BE2C (cell line): ENCODE measurements at regions not wholly inside any gene's neighbourhood (a gene's known extent, or its start where the extent isn't known, plus 50 kb on each side); places are given as distances from the start of the nearest gene placed in this dataset.

Source experiments
- DNase-seq: peaks from one replicate; pipeline ENCODE4 v3.0.0-alpha.2; 2020
- H3K27me3 ChIP-seq: fragments of 250-450 bp; sonication (Bioruptor Pico); 2 replicates; pipeline ENCODE4 v1.5.1; 2020; ENCODE audit warnings: mild to moderate bottlenecking
- H3K36me3 ChIP-seq: fragments of 250-450 bp; sonication (Bioruptor Pico); 2 replicates; pipeline ENCODE4 v1.5.1; 2020; ENCODE audit warnings: mild to moderate bottlenecking
- H3K4me1 ChIP-seq: fragments of 250-450 bp; sonication (Bioruptor Pico); 2 replicates; pipeline ENCODE4 v1.5.1; 2020
- H3K4me3 ChIP-seq: 2 replicates; pipeline ENCODE4 v1.5.1; 2011; ENCODE audit warnings: low read depth, low read length
- H3K9me3 ChIP-seq: fragments of 250-450 bp; sonication (Bioruptor Pico); 2 replicates; pipeline ENCODE4 v1.5.1; 2020
- CTCF ChIP-seq: IDR thresholded peaks from 2 replicates; pipeline ENCODE4 v1.5.1; 2012; ENCODE audit warnings: mild to moderate bottlenecking, low read depth, low read length

GRCh38 chr9:126028746-126029145 lies 281.6 kb downstream of the PBX3 start:
- H3K27me3 ChIP-seq: no peaks in the 10 kb centered on the region
- no peak for TF ChIP-seq CTCF
- H3K36me3 ChIP-seq: no peaks in the 10 kb centered on the region
- H3K9me3 ChIP-seq: no peaks in the 10 kb centered on the region
- DNase-seq: no peak
- H3K4me1 ChIP-seq: no peaks in the 10 kb centered on the region
- no peak overlapping the region for H3K4me3 ChIP-seq

- H3K4me3 ChIP-seq: no peak overlapping the region
- H3K27me3 ChIP-seq: no peaks in the 10 kb centered on the region
- H3K4me1 ChIP-seq: no peaks in the 10 kb centered on the region
- no peaks in the 10 kb centered on the region for H3K36me3 ChIP-seq
- H3K9me3 ChIP-seq: no peaks in the 10 kb centered on the region
- TF ChIP-seq CTCF: no peak
- no peak for DNase-seq
Measured at GRCh38 chr9:126030716-126031115, 283.5 kb downstream of the PBX3 start.

- DNase-seq: no peak
- H3K4me1 ChIP-seq: no peaks in the 10 kb centered on the region
- TF ChIP-seq CTCF: no peak
- H3K9me3 ChIP-seq: no peaks in the 10 kb centered on the region
- H3K27me3 ChIP-seq: no peaks in the 10 kb centered on the region
- no peak overlapping the region for H3K4me3 ChIP-seq
- no peaks in the 10 kb centered on the region for H3K36me3 ChIP-seq
Measured at GRCh38 chr9:126031116-126031515, 283.9 kb downstream of the PBX3 start.

- Histone ChIP-seq H3K27me3 (no peaks in the 10 kb centered on the region), H3K4me1 (no peaks in the 10 kb centered on the region), H3K9me3 (no peaks in the 10 kb centered on the region), H3K36me3 (no peaks in the 10 kb centered on the region), H3K4me3 (no peak overlapping the region)
- no peak for TF ChIP-seq CTCF
- no peak for DNase-seq
Measured at GRCh38 chr9:126032135-126032534, 285.0 kb downstream of the PBX3 start.

- Histone ChIP-seq H3K4me3 (no peak overlapping the region), H3K9me3 (no peaks in the 10 kb centered on the region), H3K4me1 (no peaks in the 10 kb centered on the region), H3K27me3 (no peaks in the 10 kb centered on the region), H3K36me3 (no peaks in the 10 kb centered on the region)
- no peak for TF ChIP-seq CTCF
- DNase-seq: no peak
Measured at GRCh38 chr9:126033318-126033717, 286.1 kb downstream of the PBX3 start.

GRCh38 chr9:126033956-126034355 lies 286.8 kb downstream of the PBX3 start:
- TF ChIP-seq CTCF: no peak
- H3K9me3 ChIP-seq: no peaks in the 10 kb centered on the region
- H3K4me3 ChIP-seq: no peak overlapping the region
- no peaks in the 10 kb centered on the region for H3K27me3 ChIP-seq
- no peak for DNase-seq
- no peaks in the 10 kb centered on the region for H3K4me1 ChIP-seq
- H3K36me3 ChIP-seq: no peaks in the 10 kb centered on the region
